Activated CD4-positive, alpha-beta T cell treated with anti-CD3 and anti-CD28 coated beads, Interleukin-2, amount 50 U/mL, for 1 hour (primary cell): ENCODE measurements at regions not wholly inside any gene's neighbourhood (a gene's known extent, or its start where the extent isn't known, plus 50 kb on each side); places are given as distances from the start of the nearest gene placed in this dataset.
"Not testable (repeated sequence)": the region's sequence is repeated elsewhere in the genome, so short reads cannot be mapped to it uniquely, and the experiment has no call there.

Source experiments
- DNase-seq: peaks from one replicate; pipeline ENCODE4 v3.0.0-alpha.2; 2020

DNA sequence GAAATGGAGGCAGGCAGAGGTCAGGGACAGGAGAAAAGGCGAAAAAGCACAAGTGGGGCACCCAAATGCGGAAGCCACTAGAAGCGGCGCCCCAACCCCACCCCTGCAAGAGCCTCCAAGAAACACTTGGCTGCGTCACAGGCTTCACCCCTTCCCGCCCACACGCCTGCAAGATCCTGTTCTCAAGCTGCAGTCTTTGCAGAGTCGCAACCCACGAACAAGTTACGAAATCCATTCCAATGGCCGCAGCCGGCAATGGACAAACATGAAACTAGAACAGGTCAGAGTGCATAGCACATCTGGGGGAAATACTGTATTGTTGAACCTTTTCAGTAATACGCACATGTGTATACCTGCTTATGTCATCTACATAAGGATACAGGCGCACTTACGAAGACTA lies 103.6 kb downstream of the PSMG1 start:
- DNase-seq, result no peak

DNA sequence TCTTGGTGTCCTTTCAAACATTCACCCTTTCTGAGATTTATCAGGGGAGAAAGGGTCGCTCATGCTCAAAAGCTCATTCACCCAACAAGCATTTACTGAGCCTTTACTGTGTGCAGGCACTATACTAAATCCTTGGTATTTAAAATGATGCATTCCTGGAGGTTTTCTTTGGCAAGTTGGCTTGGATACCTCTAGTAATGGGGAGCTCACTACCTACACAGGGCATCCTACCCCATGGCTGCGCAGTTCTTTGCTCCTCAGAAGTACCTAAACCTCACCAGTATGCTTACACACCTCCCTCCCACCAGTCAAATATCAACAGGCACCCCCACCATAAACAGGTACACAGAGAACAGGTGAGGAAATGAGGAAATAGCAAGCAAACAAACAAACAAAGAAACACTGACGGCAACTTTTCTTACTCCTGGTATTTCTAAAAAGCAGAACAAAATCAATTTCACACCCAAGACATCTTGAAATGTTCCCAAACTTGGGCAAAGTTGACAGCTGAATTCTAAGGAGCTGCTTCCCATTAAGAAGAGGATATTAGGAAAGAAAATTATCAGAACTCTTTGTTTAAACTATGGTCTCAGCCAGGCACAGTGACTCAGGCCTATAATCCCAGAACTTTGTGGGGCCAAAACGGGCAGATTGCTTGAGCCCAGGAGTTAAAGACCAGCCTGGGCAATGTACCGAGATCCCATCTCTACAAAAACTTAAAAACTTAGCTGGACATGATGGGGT lies 104.8 kb downstream of the PSMG1 start:
- DNase-seq, result no peak

DNA sequence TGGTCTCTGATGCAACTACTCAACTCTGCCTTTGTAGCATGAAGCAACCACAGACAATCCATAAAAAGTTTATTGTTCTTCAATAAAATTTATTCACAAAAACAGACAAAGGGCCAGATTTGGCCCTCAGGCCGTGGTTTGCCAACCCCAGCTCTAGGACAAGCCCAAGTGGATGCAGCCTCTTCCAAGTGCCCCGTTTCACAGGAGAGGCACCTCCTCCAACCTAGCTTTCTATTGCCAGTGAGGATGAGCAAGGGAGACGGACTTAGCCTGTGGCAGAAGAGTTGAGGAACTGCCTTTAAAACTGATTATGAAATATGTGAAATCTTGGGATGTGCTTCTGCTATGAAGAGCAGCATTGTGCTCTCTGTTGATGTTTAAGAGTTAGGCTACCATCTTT lies 105.4 kb downstream of the PSMG1 start:
- no peak for DNase-seq

DNA sequence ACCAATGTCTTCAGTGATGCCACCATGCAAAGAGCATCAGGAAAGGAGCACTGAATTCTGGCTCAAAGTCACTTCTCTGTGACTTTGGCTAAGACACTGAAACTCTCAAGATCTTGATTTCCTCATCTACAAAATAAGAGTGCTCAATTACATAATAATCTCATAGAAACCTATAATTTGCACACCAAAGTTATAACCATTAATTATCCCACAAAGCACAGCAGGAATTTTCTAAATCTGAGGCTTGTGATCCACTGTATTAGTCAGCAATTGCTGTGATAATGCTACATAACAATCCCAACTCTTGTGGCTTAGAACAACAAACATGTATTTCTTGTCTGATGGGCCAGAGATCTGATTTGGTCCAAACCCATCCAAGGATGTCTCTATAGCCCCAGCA lies 108.7 kb downstream of the PSMG1 start:
- DNase-seq, result no peak

DNA sequence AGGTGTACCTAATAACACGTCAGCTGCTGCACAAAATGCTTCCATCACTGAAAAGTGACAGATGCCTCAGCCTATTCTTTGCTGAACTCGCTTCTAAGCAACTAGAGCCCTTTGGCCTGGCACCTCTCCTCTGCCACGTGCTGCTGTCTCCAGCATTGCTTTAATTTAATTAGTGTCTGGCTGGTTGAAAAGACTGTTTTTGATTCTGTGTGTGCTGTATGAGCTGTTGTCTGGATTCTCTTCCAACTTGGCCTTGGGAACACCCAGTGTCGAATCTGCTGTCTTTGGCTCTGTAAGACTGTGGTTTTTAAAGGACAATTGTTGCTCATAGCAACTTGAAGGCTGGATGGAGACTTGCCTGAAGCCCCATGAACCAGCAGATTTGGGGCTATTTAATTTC lies 109.5 kb downstream of the PSMG1 start:
- no peak for DNase-seq

DNA sequence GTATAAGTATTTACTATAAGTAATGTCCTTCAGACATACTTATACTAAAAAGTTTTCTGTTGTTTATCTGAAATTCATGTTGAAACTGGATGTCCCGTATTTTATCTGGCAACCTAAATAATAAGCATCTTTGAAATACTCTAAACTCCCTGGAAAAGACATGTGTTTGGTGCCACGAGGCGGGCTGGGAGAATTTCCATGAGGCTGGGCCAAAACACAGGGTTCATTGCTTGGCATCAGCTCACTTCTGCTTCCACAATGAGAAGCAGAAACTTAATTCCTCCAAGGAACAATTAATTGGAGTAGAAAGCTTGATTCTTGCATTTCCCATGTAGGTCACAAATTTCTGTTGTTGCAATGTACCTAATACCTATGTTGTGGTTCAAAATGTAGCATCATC lies 110.2 kb downstream of the PSMG1 start:
- no peak for DNase-seq

DNA sequence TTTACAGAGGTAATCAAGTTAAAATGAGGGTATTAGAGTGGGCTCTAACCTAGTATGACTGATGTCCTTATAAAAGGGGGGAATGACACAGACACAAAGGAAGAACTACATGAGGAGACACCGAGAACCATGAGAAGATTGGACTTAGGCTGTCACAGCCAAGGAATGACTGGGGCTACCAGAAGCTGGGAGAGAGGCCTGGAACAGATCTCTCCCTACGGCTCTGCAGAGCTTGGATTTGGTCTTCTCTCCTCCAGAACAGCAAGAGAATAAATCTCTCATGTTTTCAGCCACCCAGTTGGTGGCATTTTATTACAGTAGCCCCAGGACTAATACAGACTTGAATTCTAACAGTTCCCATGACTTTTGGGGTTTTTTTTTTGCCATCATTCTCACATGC lies 110.8 kb downstream of the PSMG1 start:
- no peak for DNase-seq

DNA sequence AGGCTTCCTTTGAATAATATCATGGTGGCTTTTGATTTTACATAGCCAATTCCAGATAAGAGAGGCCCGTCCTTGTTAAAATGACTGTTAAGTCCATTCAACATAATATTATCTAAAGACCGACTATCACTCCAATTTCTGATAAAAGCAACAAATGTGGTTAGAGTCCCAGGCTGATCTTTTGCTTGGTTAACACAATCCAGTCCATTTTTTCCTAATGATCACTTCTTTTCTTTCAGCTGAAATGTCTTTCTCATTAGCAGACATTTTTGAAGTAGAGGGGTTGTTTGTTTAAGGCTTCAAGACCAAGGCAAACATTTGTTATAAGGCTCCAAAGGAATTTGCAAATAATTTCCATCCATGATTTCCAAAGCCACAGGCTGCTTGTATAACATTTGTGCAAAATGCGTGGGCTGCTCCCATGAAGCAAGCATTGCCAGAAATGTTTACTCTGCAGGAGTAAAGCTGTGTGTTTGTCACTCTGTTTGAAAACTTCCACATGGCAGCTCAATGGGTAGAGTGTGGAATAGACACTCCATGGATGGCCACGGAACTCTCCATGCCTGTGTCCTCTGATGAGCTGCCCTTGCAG lies 111.5 kb downstream of the PSMG1 start:
- no peak for DNase-seq

DNA sequence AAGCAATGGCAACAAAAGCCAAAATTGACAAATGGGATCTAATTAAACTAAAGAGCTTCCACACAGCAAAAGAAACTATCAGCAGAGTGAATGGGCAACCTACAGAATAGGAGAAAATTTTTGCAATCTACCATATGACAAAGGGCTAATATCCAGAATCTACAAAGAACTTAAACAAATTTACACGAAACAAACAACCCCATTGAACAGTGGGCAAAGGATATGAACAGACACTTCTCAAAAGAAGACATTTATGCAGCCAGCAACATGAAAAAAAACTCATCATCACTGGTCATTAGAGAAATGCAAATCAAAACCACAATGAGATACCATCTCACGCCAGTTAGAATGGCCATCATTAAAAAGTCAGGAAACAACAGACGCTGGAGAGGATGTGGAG lies 113.4 kb downstream of the PSMG1 start:
- not testable (repeated sequence) for DNase-seq

DNA sequence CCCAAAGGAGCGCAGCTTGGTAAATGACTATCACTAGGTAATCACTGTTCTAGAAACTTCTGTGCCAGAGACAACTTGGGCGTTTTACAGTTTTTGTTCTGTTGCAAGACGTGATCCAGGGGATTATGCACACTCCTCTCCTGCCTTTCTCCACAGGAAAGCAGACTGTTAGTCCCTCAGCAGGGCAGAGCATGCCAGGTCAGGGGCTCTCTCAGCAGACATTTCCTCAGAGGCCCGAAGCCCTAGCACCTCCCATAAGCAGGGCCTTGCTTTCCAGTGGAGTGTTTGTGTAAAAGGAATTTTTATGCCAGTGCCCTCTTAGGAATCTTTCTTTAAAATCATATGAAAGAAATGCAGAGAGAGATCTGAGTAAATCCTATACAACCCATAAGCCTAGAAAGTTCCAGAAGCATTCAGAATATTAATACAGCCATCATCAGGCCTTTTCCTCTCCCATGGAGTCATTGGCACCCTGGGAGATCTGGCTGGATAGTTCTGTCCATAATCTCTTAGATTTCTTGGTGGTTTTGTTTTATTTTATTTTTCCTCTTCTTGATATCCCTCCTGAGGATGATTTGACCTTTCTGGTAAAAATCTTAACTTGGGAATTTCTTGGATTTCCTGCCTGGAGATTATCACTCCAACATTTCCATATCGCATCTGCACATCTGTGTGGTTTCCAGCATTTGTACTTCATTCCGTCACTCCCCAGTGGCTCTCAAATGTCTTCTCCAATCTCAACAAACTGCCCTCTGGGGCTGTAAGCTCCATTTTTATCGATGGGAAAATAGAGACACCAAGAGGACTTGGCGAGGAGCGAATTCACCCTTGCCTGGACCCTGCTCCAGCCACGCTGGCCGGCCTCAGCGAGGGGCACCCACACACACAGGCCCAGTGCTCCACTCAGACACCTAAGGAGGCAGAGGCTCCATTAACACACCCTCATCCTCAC lies 116.1 kb downstream of the PSMG1 start:
- DNase-seq, result no peak

DNA sequence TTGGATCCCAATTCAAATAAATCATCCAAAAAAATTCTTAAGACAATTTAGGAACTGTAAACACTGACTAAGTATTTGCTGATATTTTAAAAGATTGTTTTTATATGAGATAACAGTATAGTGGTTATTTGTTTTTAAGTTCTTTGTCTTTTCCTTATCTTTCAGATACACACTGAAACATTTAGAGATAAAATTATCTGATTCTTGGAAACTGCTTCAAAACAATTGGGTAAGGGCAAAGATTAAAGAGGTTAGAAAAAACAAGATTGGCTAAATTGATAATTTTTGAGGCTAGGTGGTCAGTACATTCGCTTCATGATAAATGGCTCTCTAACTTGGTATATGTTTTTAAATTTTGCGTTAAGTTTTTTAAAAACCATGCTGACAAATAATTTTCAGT lies 117.3 kb downstream of the PSMG1 start:
- no peak for DNase-seq

DNA sequence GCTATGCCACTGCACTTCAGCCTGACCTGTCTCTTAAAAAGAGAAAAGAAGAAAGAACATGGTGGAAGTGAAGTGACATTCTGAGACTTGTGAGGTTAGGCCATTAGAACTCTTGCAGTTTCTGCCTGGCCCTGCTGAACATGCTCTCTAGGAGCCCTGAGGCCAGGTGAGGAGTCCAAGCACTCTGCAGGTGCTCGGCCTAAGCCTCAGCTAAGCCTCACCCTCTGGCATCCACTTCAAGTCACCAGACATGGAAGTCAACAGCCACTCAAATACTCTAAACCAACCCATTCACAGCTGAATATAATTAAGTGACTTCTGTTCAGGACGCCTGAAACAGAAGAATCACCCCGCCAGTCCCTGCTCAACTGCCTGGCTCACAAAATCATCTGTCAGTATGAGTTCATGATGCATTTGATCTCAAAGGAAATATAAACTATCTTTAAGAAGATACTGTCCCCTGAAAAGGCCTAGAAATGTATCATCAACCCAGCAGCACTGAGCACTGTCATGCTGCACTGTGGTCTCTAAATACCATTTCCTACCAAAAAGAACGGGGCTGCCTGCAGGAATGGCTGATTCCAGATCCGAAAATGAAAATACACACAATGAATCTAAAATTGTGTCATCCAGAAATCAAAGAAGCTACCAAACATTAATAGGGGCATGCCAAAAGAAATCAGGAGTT lies 118.8 kb downstream of the PSMG1 start:
- no peak for DNase-seq

DNA sequence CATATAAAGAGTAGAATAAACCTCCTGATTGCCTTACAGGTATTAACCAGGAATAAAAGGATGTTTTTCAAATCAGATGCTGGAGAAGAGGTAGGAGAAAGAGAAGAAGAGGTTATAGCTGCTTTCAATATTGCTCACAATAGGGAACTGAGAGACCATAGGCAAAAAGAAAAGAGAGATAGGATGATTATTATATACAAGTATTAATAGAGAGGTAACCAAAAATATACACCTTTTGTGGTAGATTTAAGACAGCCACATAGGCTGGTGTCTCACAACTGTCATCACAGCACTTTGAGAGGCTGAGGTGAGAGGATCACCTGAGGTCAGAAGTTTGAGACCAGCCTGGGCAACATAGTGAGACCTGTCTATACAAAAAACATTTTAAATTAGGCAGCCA lies 119.7 kb downstream of the PSMG1 start:
- DNase-seq, result no peak

DNA sequence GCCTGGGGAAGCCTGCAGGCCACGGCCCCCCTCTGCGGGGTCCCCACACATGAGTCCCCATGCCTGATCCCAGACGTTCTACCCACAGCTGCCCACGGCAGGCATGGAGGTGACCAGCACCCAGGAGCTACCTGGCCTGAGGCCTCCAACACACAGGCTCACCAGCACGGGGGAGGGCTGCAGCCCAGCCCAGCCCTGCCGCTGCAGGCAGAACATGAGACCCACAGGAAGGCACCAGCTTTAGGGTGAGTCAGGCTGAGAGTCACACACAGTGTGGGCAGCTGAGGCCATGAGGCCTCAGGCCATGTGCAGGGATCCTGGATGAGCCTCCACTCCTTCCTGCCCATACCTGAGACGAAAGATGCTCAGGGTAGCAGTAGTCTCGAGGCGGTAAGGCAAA lies 121.1 kb downstream of the PSMG1 start:
- no peak for DNase-seq

DNA sequence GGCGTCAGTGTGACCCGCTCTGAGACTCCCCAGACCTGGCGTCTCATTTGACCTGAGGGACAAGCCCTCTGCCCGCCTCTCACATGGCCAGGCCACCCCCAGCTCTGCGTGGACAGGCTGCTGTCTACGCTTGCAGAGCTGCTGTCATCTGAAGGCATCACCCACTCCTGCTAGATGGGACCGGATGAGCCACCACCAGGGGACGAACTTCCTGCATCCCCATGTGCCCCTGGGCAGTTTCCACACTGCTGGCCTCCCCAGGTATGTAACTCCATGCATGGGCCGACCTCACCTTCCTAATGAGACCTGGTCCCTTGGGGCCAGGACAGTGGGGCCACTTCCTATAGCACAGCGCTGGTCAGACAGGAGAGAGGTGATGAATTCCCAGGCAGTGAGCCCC lies 121.5 kb downstream of the PSMG1 start:
- DNase-seq, result no peak

DNA sequence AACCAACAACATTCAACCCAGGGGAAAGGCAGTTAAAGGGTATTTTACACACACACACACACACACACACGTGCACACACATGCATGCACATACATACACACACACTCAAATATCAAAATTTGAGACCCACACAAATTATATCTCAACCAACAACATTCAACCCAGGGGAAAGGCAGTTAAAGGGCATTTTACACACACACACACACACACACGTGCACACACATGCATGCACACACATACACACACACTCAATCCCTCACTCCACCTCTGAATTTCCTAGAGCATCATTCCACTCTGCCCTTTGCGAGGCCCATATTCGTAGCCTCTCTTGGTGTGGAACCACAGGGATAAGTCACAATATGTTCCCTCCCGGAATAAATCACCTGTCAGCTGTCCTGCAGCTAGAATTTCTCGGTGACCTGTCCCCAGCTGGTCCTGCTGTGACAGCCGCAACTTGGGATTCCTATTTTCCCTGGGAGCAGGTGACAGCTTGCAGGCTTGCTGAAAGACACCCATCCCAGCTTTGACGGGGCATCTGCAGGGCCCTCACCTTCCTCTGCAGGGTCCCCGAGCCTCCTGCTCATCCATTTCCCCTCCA lies 122.7 kb downstream of the PSMG1 start:
- no peak for DNase-seq

DNA sequence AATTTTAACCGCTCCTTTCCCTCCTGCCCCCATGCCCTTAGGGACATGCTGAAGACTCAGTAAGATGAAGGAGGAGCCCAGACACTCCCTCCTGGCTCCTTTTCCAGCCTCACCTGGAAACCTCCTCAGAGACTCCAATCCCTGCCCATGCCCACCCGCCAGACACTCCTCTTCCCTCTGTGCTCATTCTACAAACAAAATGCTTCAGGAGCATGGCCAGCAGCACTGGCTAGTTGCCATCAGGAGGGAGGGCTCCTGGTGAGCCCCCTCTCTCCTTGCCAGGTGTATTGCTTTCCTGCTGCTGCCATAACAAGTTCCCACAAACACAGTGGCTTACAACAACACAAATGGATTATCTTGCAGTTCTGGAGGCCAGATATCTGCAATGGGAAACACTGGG lies 126.1 kb downstream of the PSMG1 start:
- no peak for DNase-seq

DNA sequence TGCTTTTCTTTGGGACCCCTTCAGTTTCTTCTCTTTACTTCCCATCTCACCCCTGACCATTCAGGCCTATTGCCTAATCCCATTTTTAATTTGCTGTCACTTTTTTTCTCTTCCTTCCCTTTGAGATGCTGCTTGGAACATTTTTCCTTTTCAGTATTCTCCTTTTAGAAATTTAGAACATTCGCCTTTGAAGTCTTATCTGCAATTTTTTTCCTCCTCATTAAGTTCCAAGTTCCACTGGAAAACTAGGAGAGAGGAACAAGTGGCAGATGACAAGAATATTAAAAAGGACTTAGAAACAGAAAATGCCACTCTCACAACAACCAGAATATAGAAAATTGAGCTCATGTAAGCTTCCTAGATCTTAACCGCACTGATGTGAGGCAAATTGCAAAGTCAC lies 126.6 kb downstream of the PSMG1 start:
- no peak for DNase-seq

DNA sequence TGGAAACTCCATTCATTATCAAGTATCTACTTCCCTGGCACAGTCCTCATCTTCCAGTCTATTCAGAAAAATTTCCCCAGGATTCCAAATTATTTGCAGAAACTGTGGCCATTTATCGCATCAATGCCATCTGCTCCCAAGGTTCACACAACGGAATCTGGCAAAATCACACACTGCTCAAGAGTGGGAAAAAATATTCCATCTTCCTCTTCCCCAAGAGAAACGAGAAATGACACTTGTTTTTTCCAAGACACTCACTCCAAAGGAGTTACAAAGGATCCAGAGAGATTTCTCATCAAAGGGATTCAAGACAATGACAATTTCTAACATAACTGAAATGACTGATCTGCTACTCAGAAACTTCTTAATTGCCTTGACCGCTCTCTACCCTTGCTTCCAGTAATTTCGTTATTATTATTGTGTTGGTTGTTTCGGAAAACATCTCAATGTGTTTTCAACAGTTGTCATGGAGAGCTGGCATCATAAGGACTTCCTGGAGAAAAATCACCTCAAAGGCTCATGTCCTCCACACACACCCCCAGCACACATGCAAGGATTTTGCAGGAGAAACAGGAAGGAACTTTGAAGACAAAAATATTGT lies 128.0 kb downstream of the PSMG1 start:
- DNase-seq, result no peak

DNA sequence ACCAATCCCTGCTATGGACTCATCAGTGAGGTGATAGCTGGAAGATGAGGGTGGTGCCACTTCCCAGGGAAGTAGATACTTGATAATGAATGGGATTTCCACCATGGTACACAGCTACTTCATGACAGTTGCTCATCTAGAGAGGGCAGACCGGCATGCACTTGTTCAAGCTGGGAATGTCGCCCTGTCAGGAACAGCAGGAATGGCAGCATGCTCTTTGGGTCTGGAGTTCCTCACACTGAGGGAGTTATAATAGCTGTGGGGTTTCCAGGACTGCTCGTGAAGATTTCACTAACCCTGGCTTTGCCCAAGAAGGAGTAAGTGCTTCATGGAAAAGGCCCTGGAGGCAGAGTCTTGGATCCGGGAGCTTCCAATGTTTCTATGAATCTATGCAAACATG lies 129.2 kb downstream of the PSMG1 start:
- no peak for DNase-seq

DNA sequence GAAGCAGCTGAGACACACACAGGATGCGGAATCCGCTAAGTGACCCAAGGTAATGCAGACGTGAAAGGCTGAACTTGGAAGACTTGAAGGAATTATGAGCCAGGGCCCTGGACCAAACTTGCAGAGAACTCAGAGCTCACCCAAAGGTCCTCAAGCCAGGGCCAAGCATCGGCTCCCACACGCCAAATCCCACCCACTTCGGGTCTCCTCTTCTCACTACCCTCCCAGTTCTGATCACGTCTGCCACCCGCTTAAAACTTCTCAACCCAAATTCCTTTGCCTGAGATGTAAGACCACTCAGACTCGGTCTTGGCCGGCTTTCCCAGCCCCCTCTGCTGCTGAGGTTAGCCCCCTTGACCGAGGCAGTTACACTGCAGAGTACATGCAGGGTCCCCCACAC lies 130.1 kb downstream of the PSMG1 start:
- DNase-seq, result no peak

DNA sequence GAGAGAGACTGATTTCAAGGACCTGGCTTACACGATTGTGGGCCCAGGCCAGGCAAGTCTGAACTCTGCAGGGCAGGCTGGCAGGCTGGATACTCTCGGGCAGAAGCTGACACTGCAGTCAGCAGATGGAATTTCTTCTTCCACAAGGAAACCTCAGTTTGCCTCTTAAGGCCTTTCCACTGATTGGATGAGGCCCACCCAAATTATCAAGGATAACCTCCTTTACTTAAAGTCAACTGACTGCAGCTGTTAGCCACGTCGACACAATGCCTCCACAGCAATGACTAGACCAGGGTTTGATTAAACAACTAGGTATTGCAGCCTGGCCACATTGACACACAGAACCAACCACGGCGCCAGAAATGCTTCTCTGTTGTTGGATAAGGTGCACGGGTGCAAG lies 130.5 kb downstream of the PSMG1 start:
- no peak for DNase-seq

DNA sequence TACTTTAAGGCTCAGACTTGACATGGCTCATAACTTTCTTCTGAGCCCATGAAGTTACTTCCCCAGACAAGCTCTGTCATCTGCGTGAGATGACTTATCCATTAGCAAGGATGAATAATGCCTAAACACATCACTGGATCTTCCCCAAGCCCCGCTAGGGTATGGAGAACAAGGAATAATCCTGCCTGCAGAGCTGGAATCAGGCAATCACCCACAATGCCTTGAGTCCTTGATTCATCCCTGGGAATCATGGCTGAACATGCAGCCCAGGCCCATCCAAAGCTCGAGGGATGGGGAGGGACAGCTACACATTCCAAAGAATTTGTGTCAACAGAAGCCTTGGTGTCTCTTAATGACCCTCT lies 131.7 kb downstream of the PSMG1 start:
- no peak for DNase-seq
